Hepatocyte (in vitro differentiated cells): ENCODE measurements at regions not wholly inside any gene's neighbourhood (a gene's known extent, or its start where the extent isn't known, plus 50 kb on each side); places are given as distances from the start of the nearest gene placed in this dataset.

Experiments used
- DNase-seq: peaks from one replicate; pipeline ENCODE4 v3.0.0-alpha.2; 2016; ENCODE audit warnings: low spot score
- H2AFZ ChIP-seq: fragments of 200-600 bp; sonication (generic); 2 replicates; pipeline ENCODE4 v1.6.0; 2016; ENCODE audit warnings: antibody characterized with exemption, mild to moderate bottlenecking
- H3K27ac ChIP-seq: fragments of 200-600 bp; sonication (generic); 2 replicates; pipeline ENCODE4 v1.5.1; 2016; ENCODE audit warnings: mild to moderate bottlenecking
- H3K27me3 ChIP-seq: fragments of 200-600 bp; sonication (generic); 2 replicates; pipeline ENCODE4 v1.6.1; 2016
- H3K36me3 ChIP-seq: fragments of 200-600 bp; sonication (generic); replicated peaks from 2 replicates; pipeline ENCODE4 v1.5.1; 2016; ENCODE audit warnings: low read depth; ENCODE audit not compliant: insufficient read depth
- H3K4me1 ChIP-seq: fragments of 200-600 bp; sonication (generic); 2 replicates; pipeline ENCODE4 v1.5.1; 2016; ENCODE audit warnings: mild to moderate bottlenecking, moderate library complexity; ENCODE audit not compliant: insufficient read depth
- H3K4me2 ChIP-seq: fragments of 200-600 bp; sonication (generic); 2 replicates; pipeline ENCODE4 v1.6.0; 2016
- H3K4me3 ChIP-seq: fragments of 200-600 bp; sonication (generic); 2 replicates; pipeline ENCODE4 v1.5.1; 2016; ENCODE audit warnings: mild to moderate bottlenecking
- H3K79me2 ChIP-seq: fragments of 200-600 bp; sonication (generic); 2 replicates; pipeline ENCODE4 v1.6.0; 2017; ENCODE audit warnings: mild to moderate bottlenecking
- H3K9me2 ChIP-seq: fragments of 200-600 bp; sonication (generic); replicated peaks from 2 replicates; pipeline ENCODE4 v1.6.0; 2017; ENCODE audit warnings: mild to moderate bottlenecking; ENCODE audit not compliant: insufficient read depth
- H3K9me3 ChIP-seq: fragments of 200-600 bp; sonication (generic); 2 replicates; pipeline ENCODE4 v1.5.1; 2016; ENCODE audit warnings: low read depth, mild to moderate bottlenecking
- H4K20me1 ChIP-seq: fragments of 200-600 bp; sonication (generic); 2 replicates; pipeline ENCODE4 v1.6.0; 2016; ENCODE audit warnings: mild to moderate bottlenecking; ENCODE audit not compliant: insufficient read depth, poor library complexity, severe bottlenecking
- EZH2 ChIP-seq: fragments of 200-600 bp; sonication (generic); IDR thresholded peaks from 2 replicates; pipeline ENCODE4 v1.6.1; 2016; ENCODE audit warnings: antibody characterized with exemption, mild to moderate bottlenecking, borderline replicate concordance
- EZH2phosphoT487 ChIP-seq: fragments of 200-600 bp; sonication (generic); IDR thresholded peaks from one replicate; pipeline ENCODE4 v1.6.1; 2018; ENCODE audit warnings: antibody characterized with exemption, mild to moderate bottlenecking, low read depth, moderate library complexity; ENCODE audit not compliant: unreplicated experiment, severe bottlenecking
- WGBS: methylation state at CpG from one replicate; pipeline ENCODE4 v1.1.6; 2016; ENCODE audit warnings: low lambda C conversion rate; ENCODE audit errors: missing lambda C conversion rate; 5-methylcytosine and 5-hydroxymethylcytosine counted together
- TF ChIP-seq, protein P1 (sequence below): fragments of 200-600 bp; sonication (generic); IDR thresholded peaks from 2 replicates; pipeline ENCODE4 v1.5.1; 2016; ENCODE audit warnings: antibody characterized with exemption, mild to moderate bottlenecking; ENCODE audit not compliant: poor library complexity

DNA sequence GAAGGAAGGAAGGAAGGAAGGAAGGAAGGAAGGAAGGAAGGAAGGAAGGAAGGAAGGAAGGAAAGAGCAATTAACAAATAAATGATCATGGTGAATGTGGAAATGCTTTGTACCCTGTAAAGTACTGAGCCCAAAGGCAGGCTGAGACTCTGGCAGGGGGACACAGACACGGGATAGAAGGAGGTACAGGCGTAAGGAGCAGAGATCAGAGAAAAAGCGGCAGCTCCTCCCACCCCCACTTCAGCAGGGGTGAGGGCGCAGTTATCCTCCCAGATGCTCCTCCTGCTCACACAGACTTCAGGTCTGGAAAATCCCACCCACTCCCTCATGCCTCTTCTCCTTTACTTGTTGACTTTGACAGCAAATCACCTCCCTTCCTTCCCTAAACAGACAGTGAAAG is 464.5 kb downstream of the MATN1 start:
- no peak overlapping the region for H2AFZ ChIP-seq
- no peak overlapping the region for H3K4me3 ChIP-seq
- DNase-seq = no peak
- no peaks in the 10 kb centered on the region for H3K9me2 ChIP-seq
- no peaks in the 10 kb centered on the region for H3K4me1 ChIP-seq
- H3K27ac ChIP-seq = no peak overlapping the region
- H3K9me3 ChIP-seq = no peaks in the 10 kb centered on the region
- no peak overlapping the region for H3K4me2 ChIP-seq
- peaks cover 10% of the 10 kb centered on the region for H3K27me3 ChIP-seq
- no peaks in the 10 kb centered on the region for H4K20me1 ChIP-seq
- H3K79me2 ChIP-seq = no peaks in the 10 kb centered on the region
- TF ChIP-seq EZH2 (no peak), EZH2phosphoT487 (no peak)
- TF ChIP-seq, protein P1, sequence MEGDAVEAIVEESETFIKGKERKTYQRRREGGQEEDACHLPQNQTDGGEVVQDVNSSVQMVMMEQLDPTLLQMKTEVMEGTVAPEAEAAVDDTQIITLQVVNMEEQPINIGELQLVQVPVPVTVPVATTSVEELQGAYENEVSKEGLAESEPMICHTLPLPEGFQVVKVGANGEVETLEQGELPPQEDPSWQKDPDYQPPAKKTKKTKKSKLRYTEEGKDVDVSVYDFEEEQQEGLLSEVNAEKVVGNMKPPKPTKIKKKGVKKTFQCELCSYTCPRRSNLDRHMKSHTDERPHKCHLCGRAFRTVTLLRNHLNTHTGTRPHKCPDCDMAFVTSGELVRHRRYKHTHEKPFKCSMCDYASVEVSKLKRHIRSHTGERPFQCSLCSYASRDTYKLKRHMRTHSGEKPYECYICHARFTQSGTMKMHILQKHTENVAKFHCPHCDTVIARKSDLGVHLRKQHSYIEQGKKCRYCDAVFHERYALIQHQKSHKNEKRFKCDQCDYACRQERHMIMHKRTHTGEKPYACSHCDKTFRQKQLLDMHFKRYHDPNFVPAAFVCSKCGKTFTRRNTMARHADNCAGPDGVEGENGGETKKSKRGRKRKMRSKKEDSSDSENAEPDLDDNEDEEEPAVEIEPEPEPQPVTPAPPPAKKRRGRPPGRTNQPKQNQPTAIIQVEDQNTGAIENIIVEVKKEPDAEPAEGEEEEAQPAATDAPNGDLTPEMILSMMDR = no peak
- WGBS = 20% methylated on average over 4 of the region's 4 CpGs
- no peaks in the 10 kb centered on the region for H3K36me3 ChIP-seq

DNA sequence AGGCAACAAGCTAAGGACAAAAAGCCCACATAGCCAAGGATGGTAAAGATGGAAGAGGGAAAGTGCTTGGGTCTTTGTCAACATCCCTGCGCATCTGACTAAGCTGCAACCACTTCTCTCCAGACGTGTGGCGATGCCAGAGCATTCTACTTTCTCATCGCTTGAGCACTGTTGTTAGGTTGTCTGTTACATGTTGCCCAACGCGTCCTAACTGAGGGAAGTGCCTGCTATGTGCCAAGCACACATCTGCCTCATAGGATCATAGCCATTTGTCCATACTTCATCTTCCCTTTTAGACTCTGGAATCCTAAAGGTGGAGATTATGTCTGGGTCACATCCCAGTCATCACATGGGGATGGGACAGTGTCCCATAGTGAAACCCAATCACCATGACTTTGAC is 464.9 kb downstream of the MATN1 start:
- WGBS = 88% methylated on average over 6 of the region's 6 CpGs
- TF ChIP-seq, protein P1 = no peak
- TF ChIP-seq EZH2phosphoT487 (no peak), EZH2 (no peak)
- Histone ChIP-seq H3K79me2 (no peaks in the 10 kb centered on the region), H3K27me3 (peaks cover 10% of the 10 kb centered on the region), H3K36me3 (no peaks in the 10 kb centered on the region), H2AFZ (no peak overlapping the region), H3K9me2 (no peaks in the 10 kb centered on the region), H3K4me3 (no peak overlapping the region), H3K4me2 (no peak overlapping the region), H3K27ac (no peak overlapping the region), H3K9me3 (no peaks in the 10 kb centered on the region), H4K20me1 (no peaks in the 10 kb centered on the region), H3K4me1 (no peaks in the 10 kb centered on the region)
- no peak for DNase-seq

DNA sequence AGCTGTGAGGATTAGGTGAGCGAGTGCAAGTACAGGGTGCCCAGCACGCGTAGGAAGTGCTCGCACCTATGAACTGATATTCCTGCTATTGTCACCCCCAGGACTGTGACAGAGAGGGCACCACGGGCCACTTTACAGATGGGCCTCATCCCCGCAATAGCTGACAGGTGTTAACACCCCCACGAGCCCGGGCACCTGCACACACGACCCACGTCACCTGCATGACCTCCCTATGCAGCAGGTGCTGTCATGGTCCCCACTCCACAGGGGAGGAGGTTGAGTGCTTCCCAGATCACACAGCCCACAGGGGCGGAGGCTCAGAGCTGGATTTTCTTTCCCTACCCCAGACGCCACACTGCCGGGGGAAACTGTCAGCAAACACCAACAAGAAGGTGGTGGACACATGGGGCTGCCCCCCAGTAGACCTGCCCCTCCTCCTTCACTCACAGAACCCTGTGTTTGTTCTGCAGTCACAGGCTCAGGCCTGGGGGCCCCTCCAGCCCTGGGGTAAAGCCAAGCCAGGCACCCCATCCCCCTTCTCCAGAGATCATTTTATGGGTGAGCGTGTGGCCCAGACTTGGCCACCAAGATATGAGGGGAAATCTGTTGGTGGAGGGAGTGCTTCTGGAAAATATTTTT is 465.5 kb downstream of the MATN1 start:
- H3K9me3 ChIP-seq = no peaks in the 10 kb centered on the region
- WGBS = 87% methylated on average over 12 of the region's 14 CpGs

More for the DNA sequence above, 465.5 kb downstream of the MATN1 start:
- H3K9me2 ChIP-seq = no peaks in the 10 kb centered on the region
- H3K27me3 ChIP-seq = peaks cover 10% of the 10 kb centered on the region
- no peaks in the 10 kb centered on the region for H3K79me2 ChIP-seq
- no peak overlapping the region for H3K4me3 ChIP-seq
- no peaks in the 10 kb centered on the region for H3K4me1 ChIP-seq
- TF ChIP-seq EZH2 = no peak
- TF ChIP-seq, protein P1 = no peak
- no peak for TF ChIP-seq EZH2phosphoT487
- H3K27ac ChIP-seq = no peak overlapping the region
- H3K36me3 ChIP-seq = no peaks in the 10 kb centered on the region
- H4K20me1 ChIP-seq = no peaks in the 10 kb centered on the region
- H2AFZ ChIP-seq = no peak overlapping the region
- no peak overlapping the region for H3K4me2 ChIP-seq
- DNase-seq = no peak
